ENCODE measurements at regions not wholly inside any gene's neighbourhood (a gene's known extent, or its start where the extent isn't known, plus 50 kb on each side); places are given as distances from the start of the nearest gene placed in this dataset.

DNA sequence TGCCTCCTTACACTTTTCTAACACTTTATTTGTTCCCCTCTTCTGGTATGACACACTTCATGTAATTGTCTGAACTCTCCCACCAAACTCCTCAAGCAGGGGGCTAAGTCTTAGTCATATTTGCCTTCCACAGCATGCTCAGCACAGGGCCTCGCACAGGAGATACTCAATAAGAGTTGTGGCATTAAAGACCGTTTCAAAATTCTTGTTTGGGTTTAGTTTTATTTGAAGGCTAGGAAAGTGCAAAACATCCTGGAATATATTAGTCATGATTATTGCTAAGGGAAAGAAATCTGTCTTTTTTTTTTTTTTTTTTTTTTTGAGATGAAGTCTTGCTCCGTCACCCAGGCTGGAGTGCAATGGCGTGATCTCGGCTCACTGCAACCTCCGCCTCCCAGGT lies 137.6 kb upstream of the ECI2 start:
- no peak overlapping the region for H3K9ac ChIP-seq (replicated peaks; ENCODE audit: extremely low read depth, insufficient read depth, low read length)
- no peaks in the 10 kb centered on the region for H3K36me3 ChIP-seq (ENCODE audit: control insufficient read depth in 2 of 2, extremely low read depth in 1 of 2, insufficient read depth in 2 of 2, low read length in 2 of 2)
- intact Hi-C loops (cut with micrococcal nuclease) (no loop called here), dilution Hi-C loops (cut with MboI; ENCODE audit: extremely low pct_ligation_motif_present, low sequenced_read_pairs) (no loop called here)
- no peak overlapping the region for H3K27ac ChIP-seq (ENCODE audit: insufficient read depth, low read depth, low read length)
- ChIA-PET POLR2A (no interaction called here), CTCF (interaction anchor here (0.6 to 2.9 kb wide), 3 partner anchors 19 to 539 kb away, joined by 3 to 19 read pairs (median 4); no protein-coding TSS in a partner anchor)
- no peaks in the 10 kb centered on the region for H3K9me3 ChIP-seq (replicated peaks; ENCODE audit: control insufficient read depth, insufficient read depth, low read length)
- H4K20me1 ChIP-seq (replicated peaks; ENCODE audit: control insufficient read depth, extremely low read depth, insufficient read depth, low read length) = no peaks in the 10 kb centered on the region
- H3K9me1 ChIP-seq (replicated peaks; ENCODE audit: control insufficient read depth, extremely low read depth, insufficient read depth, low read length) = no peaks in the 10 kb centered on the region
- H3K4me2 ChIP-seq (ENCODE audit: insufficient read depth, low read length) = no peak overlapping the region
- DNase-seq (ENCODE audit: low read depth, low spot score) (peak; percentile 57), FAIRE-seq (no peak)
- no peak overlapping the region for H3K4me3 ChIP-seq (replicated peaks in 1 of 3; ENCODE audit: insufficient read depth in 1 of 3, low read depth in 1 of 3, low read length in 3 of 3)
- TF ChIP-seq JUN (IDR thresholded peaks at IDR 0.05; ENCODE audit: borderline replicate concordance, insufficient read depth, insufficient read length, low read depth) (no peak), FOS (IDR thresholded peaks at IDR 0.05; ENCODE audit: borderline replicate concordance, insufficient read depth, low read length) (no peak), EZH2 (IDR thresholded peaks at IDR 0.05; ENCODE audit: borderline replicate concordance, low read depth, low read length, severe bottlenecking) (no peak), POLR2A (IDR thresholded peaks at IDR 0.05; ENCODE audit: low read depth, low read length) (no peak), CTCF (IDR thresholded peaks at IDR 0.05; ENCODE audit: extremely low read depth in 1 of 2, insufficient read depth in 1 of 2, low read depth in 1 of 2, low read length in 2 of 2) (no peak)
- no peaks in the 10 kb centered on the region for H3K79me2 ChIP-seq (ENCODE audit: control insufficient read depth, insufficient read depth, low read length)
- no TSS peak for BruUV-seq (replicated peaks)
- no peaks in the 10 kb centered on the region for H3K27me3 ChIP-seq (ENCODE audit: control insufficient read depth in 2 of 2, insufficient read depth in 2 of 2, low read length in 2 of 2)
- H2AFZ ChIP-seq (ENCODE audit: low read depth, low read length) = no peak overlapping the region
- H3K4me1 ChIP-seq (ENCODE audit: control insufficient read depth, extremely low read depth, insufficient read depth, low read length) = peaks cover 19% of the 10 kb centered on the region

- intact Hi-C loops (cut with micrococcal nuclease) (no loop called here), dilution Hi-C loops (cut with MboI; ENCODE audit: extremely low pct_ligation_motif_present, low sequenced_read_pairs) (no loop called here)
- ChIA-PET CTCF (interaction anchor here (0.7 to 2.1 kb wide), 4 partner anchors 11 to 61 kb away, joined by 3 to 9 read pairs (median 4); no protein-coding TSS in a partner anchor), POLR2A (no interaction called here)
- no peaks in the 10 kb centered on the region for H4K20me1 ChIP-seq (replicated peaks; ENCODE audit: control insufficient read depth, extremely low read depth, insufficient read depth, low read length)
- no peak overlapping the region for H3K27ac ChIP-seq (ENCODE audit: insufficient read depth, low read depth, low read length)
- H3K4me2 ChIP-seq (ENCODE audit: insufficient read depth, low read length) = no peak overlapping the region
- H3K79me2 ChIP-seq (ENCODE audit: control insufficient read depth, insufficient read depth, low read length) = no peaks in the 10 kb centered on the region
- no peak overlapping the region for H2AFZ ChIP-seq (ENCODE audit: low read depth, low read length)
- no peaks in the 10 kb centered on the region for H3K36me3 ChIP-seq (ENCODE audit: control insufficient read depth in 2 of 2, extremely low read depth in 1 of 2, insufficient read depth in 2 of 2, low read length in 2 of 2)
- no peak for TF ChIP-seq CTCF (IDR thresholded peaks at IDR 0.05; ENCODE audit: extremely low read depth in 1 of 2, insufficient read depth in 1 of 2, low read depth in 1 of 2, low read length in 2 of 2)
- TF ChIP-seq JUN (IDR thresholded peaks at IDR 0.05; ENCODE audit: borderline replicate concordance, insufficient read depth, insufficient read length, low read depth) = no peak
- no peak for TF ChIP-seq FOS (IDR thresholded peaks at IDR 0.05; ENCODE audit: borderline replicate concordance, insufficient read depth, low read length)
- TF ChIP-seq GATA2 (IDR thresholded peaks at IDR 0.05; ENCODE audit: insufficient read depth, insufficient read length, low read depth, low read length) = peak; percentile 65
- H3K4me1 ChIP-seq (ENCODE audit: control insufficient read depth, extremely low read depth, insufficient read depth, low read length) = peaks cover 19% of the 10 kb centered on the region
- no TSS peak for BruUV-seq (replicated peaks)
- DNase-seq (ENCODE audit: low read depth, low spot score) = peak; percentile 55
- H3K27me3 ChIP-seq (ENCODE audit: control insufficient read depth in 2 of 2, insufficient read depth in 2 of 2, low read length in 2 of 2) = no peaks in the 10 kb centered on the region
- H3K9me1 ChIP-seq (replicated peaks; ENCODE audit: control insufficient read depth, extremely low read depth, insufficient read depth, low read length) = no peaks in the 10 kb centered on the region
- H3K4me3 ChIP-seq (replicated peaks in 1 of 3; ENCODE audit: insufficient read depth in 1 of 3, low read depth in 1 of 3, low read length in 3 of 3) = no peak overlapping the region
- H3K9me3 ChIP-seq (replicated peaks; ENCODE audit: control insufficient read depth, insufficient read depth, low read length) = no peaks in the 10 kb centered on the region
- no peak overlapping the region for H3K9ac ChIP-seq (replicated peaks; ENCODE audit: extremely low read depth, insufficient read depth, low read length)
- no peak for FAIRE-seq
These were observed 136.5 kb upstream of the ECI2 start for GRCh38 chr6:4271761-4272470.
